ENCODE measurements at regions not wholly inside any gene's neighbourhood (a gene's known extent, or its start where the extent isn't known, plus 50 kb on each side); places are given as distances from the start of the nearest gene placed in this dataset.

DNA sequence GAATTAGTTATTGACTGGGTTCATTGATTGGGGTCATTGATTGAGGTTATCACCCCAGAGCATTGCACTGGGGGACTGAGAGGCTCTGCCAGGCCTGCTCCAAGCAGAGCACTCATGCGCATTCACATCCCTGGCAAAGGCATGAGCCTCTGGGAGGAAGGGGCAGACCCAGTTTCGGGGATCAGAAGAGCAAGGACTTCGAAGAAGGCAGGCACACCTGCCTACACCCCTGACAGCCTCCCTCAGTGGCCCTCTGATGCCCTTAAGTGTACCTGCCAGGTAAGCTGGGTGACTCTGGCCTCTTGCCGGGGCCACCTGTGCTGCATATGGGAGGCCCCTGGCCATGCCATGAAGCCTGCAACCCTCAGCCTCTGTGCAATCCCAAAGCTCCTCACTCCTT lies 181.1 kb downstream of the PTPN20 start:
- no peak overlapping the region for H2AFZ ChIP-seq (ENCODE audit: low read length, unreplicated experiment)
- H3K27me3 ChIP-seq (ENCODE audit: insufficient read depth, low read length): peaks cover 40% of the 10 kb centered on the region
- H3K4me3 ChIP-seq (ENCODE audit: low read depth, low read length): no peak overlapping the region
- H3K79me2 ChIP-seq (ENCODE audit: control insufficient read depth, insufficient read depth, low read length, unreplicated experiment): no peaks in the 10 kb centered on the region
- H3K27ac ChIP-seq (ENCODE audit: low read depth, low read length): no peak overlapping the region
- no peaks in the 10 kb centered on the region for H3K4me1 ChIP-seq (ENCODE audit: control insufficient read depth, insufficient read depth, low read length, unreplicated experiment)
- no peaks in the 10 kb centered on the region for H3K36me3 ChIP-seq (ENCODE audit: insufficient read depth, low read length)

DNA sequence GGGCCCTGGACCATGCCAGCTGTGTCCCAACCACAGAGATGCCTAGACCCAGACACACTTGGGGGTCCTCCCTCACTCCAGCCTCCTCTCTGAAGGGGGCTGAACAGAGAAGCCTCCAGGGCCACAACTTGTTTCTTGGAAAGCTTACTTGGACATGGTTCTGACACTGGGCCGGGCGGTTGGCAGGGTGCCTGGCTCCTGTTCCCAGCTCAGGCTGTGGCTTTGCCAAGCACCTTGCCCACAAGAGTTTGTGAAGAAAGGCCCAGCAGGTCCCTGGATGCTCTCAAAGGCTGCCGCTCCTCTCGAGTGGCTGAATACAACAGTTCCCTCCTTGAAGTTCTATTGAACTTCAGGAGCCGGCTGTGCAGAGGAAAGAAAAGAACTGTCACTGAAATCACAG lies 181.6 kb downstream of the PTPN20 start:
- H3K27me3 ChIP-seq (ENCODE audit: insufficient read depth, low read length): peaks cover 40% of the 10 kb centered on the region
- no peak overlapping the region for H3K4me3 ChIP-seq (ENCODE audit: low read depth, low read length)
- no peaks in the 10 kb centered on the region for H3K79me2 ChIP-seq (ENCODE audit: control insufficient read depth, insufficient read depth, low read length, unreplicated experiment)
- H3K36me3 ChIP-seq (ENCODE audit: insufficient read depth, low read length): no peaks in the 10 kb centered on the region
- no peak overlapping the region for H3K27ac ChIP-seq (ENCODE audit: low read depth, low read length)
- no peaks in the 10 kb centered on the region for H3K4me1 ChIP-seq (ENCODE audit: control insufficient read depth, insufficient read depth, low read length, unreplicated experiment)
- H2AFZ ChIP-seq (ENCODE audit: low read length, unreplicated experiment): no peak overlapping the region

DNA sequence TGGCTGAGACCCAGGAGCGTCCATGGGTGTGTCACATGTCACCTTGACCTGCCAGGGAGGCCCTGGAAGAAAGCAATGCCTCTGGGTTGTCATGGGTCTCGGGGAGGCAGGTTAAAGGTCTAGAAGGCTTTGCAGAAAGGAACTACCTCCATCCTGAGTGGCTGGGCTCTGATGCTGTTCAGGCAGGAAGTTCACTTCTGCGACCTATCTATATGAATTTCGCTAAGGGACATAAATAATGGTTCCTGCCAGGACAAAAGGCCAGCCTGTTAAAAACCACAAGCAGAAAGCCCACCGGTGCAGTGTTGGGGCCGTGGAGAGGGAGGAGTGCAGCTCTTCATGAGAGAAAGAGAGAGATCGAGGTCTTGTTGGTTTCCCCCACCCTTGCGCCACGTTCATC lies 182.9 kb downstream of the PTPN20 start:
- Histone ChIP-seq H3K4me1 (ENCODE audit: control insufficient read depth, insufficient read depth, low read length, unreplicated experiment) (no peaks in the 10 kb centered on the region), H3K79me2 (ENCODE audit: control insufficient read depth, insufficient read depth, low read length, unreplicated experiment) (no peaks in the 10 kb centered on the region), H3K27ac (ENCODE audit: low read depth, low read length) (no peak overlapping the region), H3K27me3 (ENCODE audit: insufficient read depth, low read length) (peaks cover 34% of the 10 kb centered on the region), H3K36me3 (ENCODE audit: insufficient read depth, low read length) (no peaks in the 10 kb centered on the region), H3K4me3 (ENCODE audit: low read depth, low read length) (no peak overlapping the region), H2AFZ (ENCODE audit: low read length, unreplicated experiment) (no peak overlapping the region)

DNA sequence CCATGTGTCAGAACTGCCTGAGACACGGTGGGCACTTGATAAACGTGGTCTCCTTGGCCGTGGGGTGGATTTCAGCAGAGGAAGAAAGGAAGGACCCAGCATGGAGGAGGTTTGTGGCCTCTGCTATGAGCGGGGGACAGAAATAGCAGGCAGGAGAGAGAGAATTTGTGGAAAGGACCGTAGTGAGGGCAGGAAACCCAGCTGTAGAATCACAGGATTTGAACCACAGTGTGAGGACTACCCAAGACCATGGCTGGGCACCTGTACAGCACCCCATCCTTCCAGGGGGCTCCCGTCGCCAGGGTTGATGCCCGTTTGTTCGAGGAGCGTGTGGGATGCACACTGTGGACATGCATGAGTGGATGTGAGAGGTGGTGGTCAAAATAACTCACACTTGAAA lies 183.4 kb downstream of the PTPN20 start:
- Histone ChIP-seq H3K27ac (ENCODE audit: low read depth, low read length) (no peak overlapping the region), H3K4me1 (ENCODE audit: control insufficient read depth, insufficient read depth, low read length, unreplicated experiment) (no peaks in the 10 kb centered on the region), H3K36me3 (ENCODE audit: insufficient read depth, low read length) (no peaks in the 10 kb centered on the region), H3K79me2 (ENCODE audit: control insufficient read depth, insufficient read depth, low read length, unreplicated experiment) (no peaks in the 10 kb centered on the region), H3K27me3 (ENCODE audit: insufficient read depth, low read length) (peaks cover 31% of the 10 kb centered on the region), H3K4me3 (ENCODE audit: low read depth, low read length) (no peak overlapping the region), H2AFZ (ENCODE audit: low read length, unreplicated experiment) (no peak overlapping the region)

DNA sequence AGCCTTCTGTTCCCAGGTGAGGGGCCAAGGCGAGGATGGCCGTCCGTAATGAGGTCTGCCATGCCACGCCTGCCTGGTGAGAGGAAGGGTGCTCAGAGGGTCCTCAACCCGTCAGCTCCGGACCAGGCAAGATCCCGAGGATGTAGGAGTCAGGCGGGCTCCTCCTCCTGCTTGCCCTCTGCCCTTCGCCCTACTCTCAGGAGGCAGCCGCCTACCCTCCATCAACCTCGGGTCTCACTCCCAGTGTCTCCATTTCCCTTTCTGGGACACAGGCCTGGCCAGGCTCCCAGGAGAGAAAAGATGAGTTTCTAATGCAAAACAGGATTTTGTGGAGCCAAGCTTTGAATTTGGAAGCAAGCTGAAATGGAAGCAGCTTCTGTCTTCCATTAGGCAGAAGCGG lies 184.0 kb downstream of the PTPN20 start:
- Histone ChIP-seq H3K27ac (ENCODE audit: low read depth, low read length) (no peak overlapping the region), H3K4me1 (ENCODE audit: control insufficient read depth, insufficient read depth, low read length, unreplicated experiment) (no peaks in the 10 kb centered on the region), H2AFZ (ENCODE audit: low read length, unreplicated experiment) (no peak overlapping the region), H3K79me2 (ENCODE audit: control insufficient read depth, insufficient read depth, low read length, unreplicated experiment) (no peaks in the 10 kb centered on the region), H3K27me3 (ENCODE audit: insufficient read depth, low read length) (peaks cover 29% of the 10 kb centered on the region), H3K36me3 (ENCODE audit: insufficient read depth, low read length) (no peaks in the 10 kb centered on the region), H3K4me3 (ENCODE audit: low read depth, low read length) (no peak overlapping the region)

DNA sequence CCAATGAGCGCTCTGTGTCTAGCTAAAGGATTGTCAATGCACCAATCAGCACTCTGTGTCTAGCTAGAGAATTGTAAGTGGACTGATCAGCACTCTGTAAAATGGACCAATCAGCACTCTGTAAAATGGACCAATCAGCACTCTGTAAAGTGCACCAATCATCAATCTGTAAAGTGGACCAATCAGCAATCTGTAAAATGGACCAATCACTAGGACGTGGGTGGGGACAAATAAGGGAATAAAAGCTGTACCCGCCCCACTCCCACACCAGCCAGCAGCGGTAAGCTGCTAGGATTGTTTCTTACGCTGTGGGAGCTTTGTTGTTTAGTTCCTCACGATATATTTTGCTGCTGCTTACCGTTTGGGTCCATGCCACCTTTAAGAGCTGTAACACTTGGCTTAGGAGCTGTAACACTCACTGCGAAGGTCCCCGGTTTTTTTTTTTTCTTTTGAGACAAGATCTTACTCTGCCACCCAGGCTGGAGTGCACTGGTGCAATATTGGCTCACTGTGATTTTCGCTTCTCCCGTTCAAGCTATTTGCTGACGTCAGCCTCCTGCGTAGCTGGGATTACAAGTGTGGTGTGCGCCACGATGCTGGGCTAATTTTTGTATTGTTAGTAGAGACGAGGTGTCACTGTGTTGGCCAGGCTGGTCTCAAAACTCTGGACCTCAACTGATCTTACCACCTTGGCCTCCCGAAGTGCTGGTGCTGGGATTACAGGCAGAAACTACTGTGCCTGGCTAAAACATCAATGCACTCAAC lies 184.8 kb downstream of the PTPN20 start:
- H3K36me3 ChIP-seq (ENCODE audit: insufficient read depth, low read length): no peaks in the 10 kb centered on the region
- peaks cover 26% of the 10 kb centered on the region for H3K27me3 ChIP-seq (ENCODE audit: insufficient read depth, low read length)
- H3K4me1 ChIP-seq (ENCODE audit: control insufficient read depth, insufficient read depth, low read length, unreplicated experiment): no peaks in the 10 kb centered on the region
- no peaks in the 10 kb centered on the region for H3K79me2 ChIP-seq (ENCODE audit: control insufficient read depth, insufficient read depth, low read length, unreplicated experiment)
- H2AFZ ChIP-seq (ENCODE audit: low read length, unreplicated experiment): no peak overlapping the region
- no peak overlapping the region for H3K4me3 ChIP-seq (ENCODE audit: low read depth, low read length)
- H3K27ac ChIP-seq (ENCODE audit: low read depth, low read length): no peak overlapping the region

DNA sequence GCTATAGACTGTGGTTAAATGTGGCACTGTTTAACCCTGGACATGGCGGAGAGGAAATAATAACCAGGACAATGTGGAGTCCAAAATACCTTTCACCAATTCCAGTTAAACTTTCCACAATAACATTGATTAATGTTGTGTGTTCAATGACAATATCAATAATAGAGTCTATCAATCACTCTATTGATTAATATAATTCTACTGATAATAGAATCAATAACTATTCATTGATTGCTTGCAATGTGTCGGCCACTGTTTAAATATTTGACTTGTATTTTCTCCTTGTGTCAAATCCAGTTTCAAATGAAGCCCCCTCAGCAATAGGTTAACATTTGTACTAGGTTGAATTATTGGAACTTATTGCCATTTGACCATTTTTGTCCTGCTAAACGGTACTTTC lies 187.0 kb downstream of the PTPN20 start:
- Histone ChIP-seq H3K36me3 (ENCODE audit: insufficient read depth, low read length) (no peaks in the 10 kb centered on the region), H3K4me3 (ENCODE audit: low read depth, low read length) (no peak overlapping the region), H2AFZ (ENCODE audit: low read length, unreplicated experiment) (no peak overlapping the region), H3K27me3 (ENCODE audit: insufficient read depth, low read length) (peaks cover 19% of the 10 kb centered on the region), H3K27ac (ENCODE audit: low read depth, low read length) (no peak overlapping the region), H3K4me1 (ENCODE audit: control insufficient read depth, insufficient read depth, low read length, unreplicated experiment) (no peaks in the 10 kb centered on the region), H3K79me2 (ENCODE audit: control insufficient read depth, insufficient read depth, low read length, unreplicated experiment) (no peaks in the 10 kb centered on the region)

DNA sequence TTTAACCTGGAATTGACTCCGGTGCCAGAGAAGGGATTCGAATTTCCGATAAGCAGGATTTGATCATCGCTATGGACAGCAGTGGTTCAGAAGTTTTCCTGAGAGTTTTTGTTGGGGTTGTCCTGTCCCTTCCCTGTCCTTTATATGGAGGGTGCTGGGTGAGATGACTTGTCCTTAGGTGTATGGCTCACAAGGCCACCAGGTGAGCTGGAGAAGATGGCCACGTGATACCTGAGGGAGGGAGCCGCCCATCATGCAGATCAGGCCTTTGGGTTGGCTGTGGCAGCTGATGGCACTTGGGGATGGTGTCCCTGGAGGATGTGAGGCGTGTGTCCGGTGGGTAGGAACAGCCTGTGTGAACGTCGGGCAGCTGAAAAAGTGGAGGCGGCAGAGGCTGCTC lies 187.7 kb downstream of the PTPN20 start:
- Histone ChIP-seq H3K27me3 (ENCODE audit: insufficient read depth, low read length) (peaks cover 19% of the 10 kb centered on the region), H3K36me3 (ENCODE audit: insufficient read depth, low read length) (no peaks in the 10 kb centered on the region), H3K4me3 (ENCODE audit: low read depth, low read length) (no peak overlapping the region), H3K4me1 (ENCODE audit: control insufficient read depth, insufficient read depth, low read length, unreplicated experiment) (no peaks in the 10 kb centered on the region), H3K79me2 (ENCODE audit: control insufficient read depth, insufficient read depth, low read length, unreplicated experiment) (no peaks in the 10 kb centered on the region), H2AFZ (ENCODE audit: low read length, unreplicated experiment) (no peak overlapping the region), H3K27ac (ENCODE audit: low read depth, low read length) (no peak overlapping the region)

DNA sequence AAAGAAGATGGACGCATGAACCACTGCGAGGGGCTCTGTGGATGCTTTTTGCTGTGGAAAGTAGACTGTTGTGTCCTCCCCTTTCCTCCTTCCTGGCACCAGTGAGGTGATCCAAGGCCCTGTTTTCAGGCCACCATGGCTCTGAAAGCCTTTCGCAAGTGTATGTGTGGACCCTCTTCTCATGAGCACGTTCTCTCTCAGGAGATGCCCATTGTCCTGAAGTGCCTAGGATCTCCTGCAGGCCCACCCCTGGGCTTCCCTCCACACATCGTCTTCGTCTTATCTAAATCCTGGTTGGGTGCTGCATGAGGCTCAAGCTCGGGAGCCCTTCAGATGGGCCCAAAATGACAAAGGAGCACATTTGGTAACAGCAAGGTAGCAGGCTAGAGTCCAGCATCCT lies 188.2 kb downstream of the PTPN20 start:
- no peak overlapping the region for H2AFZ ChIP-seq (ENCODE audit: low read length, unreplicated experiment)
- H3K27ac ChIP-seq (ENCODE audit: low read depth, low read length): no peak overlapping the region
- H3K79me2 ChIP-seq (ENCODE audit: control insufficient read depth, insufficient read depth, low read length, unreplicated experiment): no peaks in the 10 kb centered on the region
- H3K4me1 ChIP-seq (ENCODE audit: control insufficient read depth, insufficient read depth, low read length, unreplicated experiment): no peaks in the 10 kb centered on the region
- H3K36me3 ChIP-seq (ENCODE audit: insufficient read depth, low read length): no peaks in the 10 kb centered on the region
- no peak overlapping the region for H3K4me3 ChIP-seq (ENCODE audit: low read depth, low read length)
- H3K27me3 ChIP-seq (ENCODE audit: insufficient read depth, low read length): peaks cover 18% of the 10 kb centered on the region

DNA sequence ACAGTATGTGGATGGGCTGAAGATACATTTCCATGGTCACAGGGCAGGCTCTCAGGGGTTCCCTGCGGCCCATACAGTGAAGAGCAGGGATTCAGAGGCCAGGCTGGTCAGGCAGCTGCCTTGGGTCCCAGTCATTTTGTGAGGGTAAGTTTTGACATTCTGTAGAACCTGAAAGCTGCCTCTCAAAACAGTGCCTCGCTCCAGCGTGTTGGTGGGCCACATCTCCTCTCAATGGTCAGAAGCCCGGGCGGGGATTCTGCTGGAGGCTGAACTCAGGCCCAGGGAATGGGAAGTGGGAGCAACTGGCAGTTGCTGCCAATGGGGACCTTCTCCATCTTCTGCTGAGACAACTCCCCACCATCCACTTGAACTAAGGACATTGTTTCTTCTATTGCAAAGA lies 190.0 kb downstream of the PTPN20 start:
- Histone ChIP-seq H3K4me1 (ENCODE audit: control insufficient read depth, insufficient read depth, low read length, unreplicated experiment) (no peaks in the 10 kb centered on the region), H3K27me3 (ENCODE audit: insufficient read depth, low read length) (peaks cover 16% of the 10 kb centered on the region), H2AFZ (ENCODE audit: low read length, unreplicated experiment) (no peak overlapping the region)

DNA sequence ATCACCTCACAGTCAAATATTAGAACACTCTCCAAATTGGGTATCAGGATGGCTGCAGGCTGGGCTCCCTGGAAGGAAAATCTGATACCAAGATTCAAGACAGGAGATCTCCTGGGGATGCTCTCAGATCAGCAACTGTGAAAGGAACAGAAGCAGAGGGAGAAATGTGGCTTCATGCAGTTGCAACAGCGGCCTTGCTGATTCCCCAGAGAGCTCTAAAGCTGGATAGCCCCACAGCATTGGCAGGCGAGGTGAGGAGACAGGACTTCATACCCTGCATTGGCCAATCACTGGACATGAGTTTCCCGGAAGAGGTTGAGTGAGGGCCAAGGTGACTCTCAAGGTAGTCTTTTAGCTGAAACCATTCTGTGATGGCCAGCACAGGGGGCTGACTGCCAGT lies 190.6 kb downstream of the PTPN20 start:
- no peak overlapping the region for H2AFZ ChIP-seq (ENCODE audit: low read length, unreplicated experiment)
- no peak overlapping the region for H3K27ac ChIP-seq (ENCODE audit: low read depth, low read length)
- H3K79me2 ChIP-seq (ENCODE audit: control insufficient read depth, insufficient read depth, low read length, unreplicated experiment): no peaks in the 10 kb centered on the region
- H3K27me3 ChIP-seq (ENCODE audit: insufficient read depth, low read length): peaks cover 13% of the 10 kb centered on the region
- H3K36me3 ChIP-seq (ENCODE audit: insufficient read depth, low read length): no peaks in the 10 kb centered on the region
- H3K4me3 ChIP-seq (ENCODE audit: low read depth, low read length): no peak overlapping the region
- H3K4me1 ChIP-seq (ENCODE audit: control insufficient read depth, insufficient read depth, low read length, unreplicated experiment): no peaks in the 10 kb centered on the region

More for the DNA sequence above, 190.0 kb downstream of the PTPN20 start:
- H3K36me3 ChIP-seq (ENCODE audit: insufficient read depth, low read length): no peaks in the 10 kb centered on the region
- H3K27ac ChIP-seq (ENCODE audit: low read depth, low read length): no peak overlapping the region
- no peak overlapping the region for H3K4me3 ChIP-seq (ENCODE audit: low read depth, low read length)
- no peaks in the 10 kb centered on the region for H3K79me2 ChIP-seq (ENCODE audit: control insufficient read depth, insufficient read depth, low read length, unreplicated experiment)

Data from ACC112 (cell line).